ENCODE measurements at regions not wholly inside any gene's neighbourhood (a gene's known extent, or its start where the extent isn't known, plus 50 kb on each side); places are given as distances from the start of the nearest gene placed in this dataset.

DNA sequence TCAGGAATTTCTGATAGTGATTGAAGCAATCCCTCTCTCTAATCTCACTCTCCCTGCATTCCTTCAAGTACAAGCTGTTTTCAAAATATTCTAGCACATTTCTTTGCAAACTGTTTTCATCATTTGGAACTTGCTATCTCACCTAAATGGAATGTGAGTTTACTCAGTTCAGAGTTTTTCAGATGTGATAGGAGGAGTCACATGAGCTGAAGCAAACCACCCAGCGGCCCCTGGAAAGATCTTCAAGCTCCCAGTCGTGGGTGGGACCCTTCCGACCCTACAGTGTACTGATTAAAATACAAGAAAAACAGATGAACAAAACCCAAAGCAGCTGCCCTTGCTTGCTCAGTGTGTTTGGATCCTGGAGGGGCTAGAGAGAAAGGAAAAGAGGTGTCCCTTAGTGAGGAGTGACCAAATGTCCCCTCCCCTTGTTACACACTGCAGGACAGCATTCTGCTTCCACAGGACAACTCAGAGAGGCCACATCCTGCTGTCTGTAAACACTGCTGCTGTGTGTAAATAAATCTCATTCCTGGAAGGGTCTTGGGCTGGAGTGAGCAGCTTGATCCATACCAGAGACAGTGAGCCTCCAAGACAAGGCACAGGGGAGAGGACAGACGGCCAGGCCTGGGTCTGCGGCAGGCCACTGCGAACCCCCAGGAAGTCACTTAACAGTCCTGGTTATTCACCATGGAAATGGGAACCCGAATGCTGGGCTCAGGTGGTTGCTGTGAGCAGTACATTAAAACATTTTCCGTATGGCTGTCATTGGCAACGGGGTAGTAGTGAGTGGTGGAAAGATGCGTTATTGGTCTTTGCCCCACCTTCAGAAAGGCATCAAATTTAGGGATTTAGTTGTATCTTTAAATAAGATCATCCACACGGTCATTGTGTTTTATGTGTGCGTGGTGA, 229.2 kb downstream of the RHOU start (continued):
- TF ChIP-seq, protein P1, sequence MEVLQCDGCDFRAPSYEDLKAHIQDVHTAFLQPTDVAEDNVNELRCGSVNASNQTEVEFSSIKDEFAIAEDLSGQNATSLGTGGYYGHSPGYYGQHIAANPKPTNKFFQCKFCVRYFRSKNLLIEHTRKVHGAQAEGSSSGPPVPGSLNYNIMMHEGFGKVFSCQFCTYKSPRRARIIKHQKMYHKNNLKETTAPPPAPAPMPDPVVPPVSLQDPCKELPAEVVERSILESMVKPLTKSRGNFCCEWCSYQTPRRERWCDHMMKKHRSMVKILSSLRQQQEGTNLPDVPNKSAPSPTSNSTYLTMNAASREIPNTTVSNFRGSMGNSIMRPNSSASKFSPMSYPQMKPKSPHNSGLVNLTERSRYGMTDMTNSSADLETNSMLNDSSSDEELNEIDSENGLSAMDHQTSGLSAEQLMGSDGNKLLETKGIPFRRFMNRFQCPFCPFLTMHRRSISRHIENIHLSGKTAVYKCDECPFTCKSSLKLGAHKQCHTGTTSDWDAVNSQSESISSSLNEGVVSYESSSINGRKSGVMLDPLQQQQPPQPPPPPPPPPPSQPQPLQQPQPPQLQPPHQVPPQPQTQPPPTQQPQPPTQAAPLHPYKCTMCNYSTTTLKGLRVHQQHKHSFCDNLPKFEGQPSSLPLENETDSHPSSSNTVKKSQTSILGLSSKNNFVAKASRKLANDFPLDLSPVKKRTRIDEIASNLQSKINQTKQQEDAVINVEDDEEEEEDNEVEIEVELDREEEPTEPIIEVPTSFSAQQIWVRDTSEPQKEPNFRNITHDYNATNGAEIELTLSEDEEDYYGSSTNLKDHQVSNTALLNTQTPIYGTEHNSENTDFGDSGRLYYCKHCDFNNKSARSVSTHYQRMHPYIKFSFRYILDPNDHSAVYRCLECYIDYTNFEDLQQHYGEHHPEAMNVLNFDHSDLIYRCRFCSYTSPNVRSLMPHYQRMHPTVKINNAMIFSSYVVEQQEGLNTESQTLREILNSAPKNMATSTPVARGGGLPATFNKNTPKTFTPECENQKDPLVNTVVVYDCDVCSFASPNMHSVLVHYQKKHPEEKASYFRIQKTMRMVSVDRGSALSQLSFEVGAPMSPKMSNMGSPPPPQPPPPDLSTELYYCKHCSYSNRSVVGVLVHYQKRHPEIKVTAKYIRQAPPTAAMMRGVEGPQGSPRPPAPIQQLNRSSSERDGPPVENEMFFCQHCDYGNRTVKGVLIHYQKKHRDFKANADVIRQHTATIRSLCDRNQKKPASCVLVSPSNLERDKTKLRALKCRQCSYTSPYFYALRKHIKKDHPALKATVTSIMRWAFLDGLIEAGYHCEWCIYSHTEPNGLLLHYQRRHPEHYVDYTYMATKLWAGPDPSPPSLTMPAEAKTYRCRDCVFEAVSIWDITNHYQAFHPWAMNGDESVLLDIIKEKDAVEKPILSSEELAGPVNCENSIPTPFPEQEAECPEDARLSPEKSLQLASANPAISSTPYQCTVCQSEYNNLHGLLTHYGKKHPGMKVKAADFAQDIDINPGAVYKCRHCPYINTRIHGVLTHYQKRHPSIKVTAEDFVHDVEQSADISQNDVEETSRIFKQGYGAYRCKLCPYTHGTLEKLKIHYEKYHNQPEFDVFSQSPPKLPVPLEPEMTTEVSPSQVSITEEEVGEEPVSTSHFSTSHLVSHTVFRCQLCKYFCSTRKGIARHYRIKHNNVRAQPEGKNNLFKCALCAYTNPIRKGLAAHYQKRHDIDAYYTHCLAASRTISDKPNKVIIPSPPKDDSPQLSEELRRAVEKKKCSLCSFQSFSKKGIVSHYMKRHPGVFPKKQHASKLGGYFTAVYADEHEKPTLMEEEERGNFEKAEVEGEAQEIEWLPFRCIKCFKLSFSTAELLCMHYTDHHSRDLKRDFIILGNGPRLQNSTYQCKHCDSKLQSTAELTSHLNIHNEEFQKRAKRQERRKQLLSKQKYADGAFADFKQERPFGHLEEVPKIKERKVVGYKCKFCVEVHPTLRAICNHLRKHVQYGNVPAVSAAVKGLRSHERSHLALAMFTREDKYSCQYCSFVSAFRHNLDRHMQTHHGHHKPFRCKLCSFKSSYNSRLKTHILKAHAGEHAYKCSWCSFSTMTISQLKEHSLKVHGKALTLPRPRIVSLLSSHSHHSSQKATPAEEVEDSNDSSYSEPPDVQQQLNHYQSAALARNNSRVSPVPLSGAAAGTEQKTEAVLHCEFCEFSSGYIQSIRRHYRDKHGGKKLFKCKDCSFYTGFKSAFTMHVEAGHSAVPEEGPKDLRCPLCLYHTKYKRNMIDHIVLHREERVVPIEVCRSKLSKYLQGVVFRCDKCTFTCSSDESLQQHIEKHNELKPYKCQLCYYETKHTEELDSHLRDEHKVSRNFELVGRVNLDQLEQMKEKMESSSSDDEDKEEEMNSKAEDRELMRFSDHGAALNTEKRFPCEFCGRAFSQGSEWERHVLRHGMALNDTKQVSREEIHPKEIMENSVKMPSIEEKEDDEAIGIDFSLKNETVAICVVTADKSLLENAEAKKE (CRISPR knock-in tag; IDR thresholded peaks at IDR 0.05), result no peak
- no peak for TF ChIP-seq ZNF331 (CRISPR knock-in tag; IDR thresholded peaks at IDR 0.05; ENCODE audit: low read depth)
- no peak for TF ChIP-seq NANOG (IDR thresholded peaks at IDR 0.05; ENCODE audit: borderline replicate concordance)
- no peak for TF ChIP-seq CREB1 (CRISPR knock-in tag; IDR thresholded peaks at IDR 0.05; ENCODE audit: low read depth)
- no peak for TF ChIP-seq EZH2 (IDR thresholded peaks at IDR 0.05; ENCODE audit: low read depth, unreplicated experiment)
- TF ChIP-seq JUNB (IDR thresholded peaks at IDR 0.05; ENCODE audit: unreplicated experiment), result no peak
- TF ChIP-seq, protein P2, sequence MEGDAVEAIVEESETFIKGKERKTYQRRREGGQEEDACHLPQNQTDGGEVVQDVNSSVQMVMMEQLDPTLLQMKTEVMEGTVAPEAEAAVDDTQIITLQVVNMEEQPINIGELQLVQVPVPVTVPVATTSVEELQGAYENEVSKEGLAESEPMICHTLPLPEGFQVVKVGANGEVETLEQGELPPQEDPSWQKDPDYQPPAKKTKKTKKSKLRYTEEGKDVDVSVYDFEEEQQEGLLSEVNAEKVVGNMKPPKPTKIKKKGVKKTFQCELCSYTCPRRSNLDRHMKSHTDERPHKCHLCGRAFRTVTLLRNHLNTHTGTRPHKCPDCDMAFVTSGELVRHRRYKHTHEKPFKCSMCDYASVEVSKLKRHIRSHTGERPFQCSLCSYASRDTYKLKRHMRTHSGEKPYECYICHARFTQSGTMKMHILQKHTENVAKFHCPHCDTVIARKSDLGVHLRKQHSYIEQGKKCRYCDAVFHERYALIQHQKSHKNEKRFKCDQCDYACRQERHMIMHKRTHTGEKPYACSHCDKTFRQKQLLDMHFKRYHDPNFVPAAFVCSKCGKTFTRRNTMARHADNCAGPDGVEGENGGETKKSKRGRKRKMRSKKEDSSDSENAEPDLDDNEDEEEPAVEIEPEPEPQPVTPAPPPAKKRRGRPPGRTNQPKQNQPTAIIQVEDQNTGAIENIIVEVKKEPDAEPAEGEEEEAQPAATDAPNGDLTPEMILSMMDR (conservative IDR thresholded peaks at IDR 0.05; ENCODE audit: low read depth in 2 of 2), result no peak
- no peak for TF ChIP-seq POLR2AphosphoS5 (IDR thresholded peaks at IDR 0.05; ENCODE audit: low read depth)
- TF ChIP-seq STAT1 (IDR thresholded peaks at IDR 0.05; ENCODE audit: unreplicated experiment), result no peak

All from GM23338 (cell line).